ENCODE measurements at regions not wholly inside any gene's neighbourhood (a gene's known extent, or its start where the extent isn't known, plus 50 kb on each side); places are given as distances from the start of the nearest gene placed in this dataset.

DNA sequence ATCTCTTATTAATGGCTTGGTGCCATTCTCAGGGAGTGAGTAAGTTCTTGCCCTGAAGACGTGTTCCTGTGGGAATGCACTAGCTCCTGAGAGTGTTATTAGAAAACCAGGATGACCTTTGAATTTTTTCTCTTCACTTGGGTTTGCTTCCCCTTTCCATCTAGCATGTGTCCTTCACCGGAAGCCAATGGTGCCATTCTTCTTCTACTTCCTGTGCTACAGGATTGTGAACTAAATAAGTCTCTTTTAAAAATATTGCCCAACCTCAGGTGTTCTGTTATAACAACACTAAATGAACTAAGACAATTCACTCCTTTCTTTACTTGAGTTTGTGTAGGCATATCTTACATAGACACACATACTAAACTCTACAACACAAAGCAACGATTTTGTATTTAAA lies 447.0 kb downstream of the SOX11 start:
- no peak for TF ChIP-seq CTCF (IDR thresholded peaks at IDR 0.05)
- TF ChIP-seq, protein P1, sequence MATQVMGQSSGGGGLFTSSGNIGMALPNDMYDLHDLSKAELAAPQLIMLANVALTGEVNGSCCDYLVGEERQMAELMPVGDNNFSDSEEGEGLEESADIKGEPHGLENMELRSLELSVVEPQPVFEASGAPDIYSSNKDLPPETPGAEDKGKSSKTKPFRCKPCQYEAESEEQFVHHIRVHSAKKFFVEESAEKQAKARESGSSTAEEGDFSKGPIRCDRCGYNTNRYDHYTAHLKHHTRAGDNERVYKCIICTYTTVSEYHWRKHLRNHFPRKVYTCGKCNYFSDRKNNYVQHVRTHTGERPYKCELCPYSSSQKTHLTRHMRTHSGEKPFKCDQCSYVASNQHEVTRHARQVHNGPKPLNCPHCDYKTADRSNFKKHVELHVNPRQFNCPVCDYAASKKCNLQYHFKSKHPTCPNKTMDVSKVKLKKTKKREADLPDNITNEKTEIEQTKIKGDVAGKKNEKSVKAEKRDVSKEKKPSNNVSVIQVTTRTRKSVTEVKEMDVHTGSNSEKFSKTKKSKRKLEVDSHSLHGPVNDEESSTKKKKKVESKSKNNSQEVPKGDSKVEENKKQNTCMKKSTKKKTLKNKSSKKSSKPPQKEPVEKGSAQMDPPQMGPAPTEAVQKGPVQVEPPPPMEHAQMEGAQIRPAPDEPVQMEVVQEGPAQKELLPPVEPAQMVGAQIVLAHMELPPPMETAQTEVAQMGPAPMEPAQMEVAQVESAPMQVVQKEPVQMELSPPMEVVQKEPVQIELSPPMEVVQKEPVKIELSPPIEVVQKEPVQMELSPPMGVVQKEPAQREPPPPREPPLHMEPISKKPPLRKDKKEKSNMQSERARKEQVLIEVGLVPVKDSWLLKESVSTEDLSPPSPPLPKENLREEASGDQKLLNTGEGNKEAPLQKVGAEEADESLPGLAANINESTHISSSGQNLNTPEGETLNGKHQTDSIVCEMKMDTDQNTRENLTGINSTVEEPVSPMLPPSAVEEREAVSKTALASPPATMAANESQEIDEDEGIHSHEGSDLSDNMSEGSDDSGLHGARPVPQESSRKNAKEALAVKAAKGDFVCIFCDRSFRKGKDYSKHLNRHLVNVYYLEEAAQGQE (IDR thresholded peaks at IDR 0.05; ENCODE audit: insufficient read depth in 1 of 2, low read depth in 2 of 2, low read length in 1 of 2), result no peak
